ENCODE measurements at regions not wholly inside any gene's neighbourhood (a gene's known extent, or its start where the extent isn't known, plus 50 kb on each side); places are given as distances from the start of the nearest gene placed in this dataset.

DNA sequence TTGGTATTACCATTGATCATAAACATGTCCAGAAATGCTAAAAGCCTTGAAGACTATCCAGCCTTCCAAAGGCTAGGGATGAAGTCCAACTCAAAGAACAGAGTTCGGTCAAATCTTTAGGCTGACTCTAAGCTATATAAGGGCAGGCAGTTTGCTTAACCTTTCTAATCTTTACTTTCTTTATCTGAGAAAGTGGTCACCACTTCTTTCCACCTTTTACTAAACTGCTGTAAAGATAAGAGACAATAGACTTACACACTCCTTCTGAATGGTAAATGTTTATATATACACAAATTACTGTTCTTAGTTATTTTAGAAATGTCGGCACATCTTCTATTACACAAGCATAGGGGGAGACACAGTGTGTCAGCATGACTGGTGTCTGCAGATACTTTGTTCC lies 100.4 kb downstream of the NREP start:
- H4K91ac ChIP-seq (ENCODE audit: low read length), result no peak overlapping the region
- H3K27ac ChIP-seq (ENCODE audit: low read length, poor library complexity, severe bottlenecking), result no peak overlapping the region
- no peak overlapping the region for H3K18ac ChIP-seq (ENCODE audit: low read depth in 1 of 2, low read length in 2 of 2)
- no peak overlapping the region for H3K4me2 ChIP-seq (ENCODE audit: low read length, poor library complexity, severe bottlenecking)
- 91% methylated on average over 2 of the region's 2 CpGs for WGBS
- no peak overlapping the region for H2BK12ac ChIP-seq (ENCODE audit: low read length in 2 of 2)
- no peak overlapping the region for H3K23ac ChIP-seq (ENCODE audit: low read length in 2 of 2)
- no peak overlapping the region for H2BK120ac ChIP-seq (ENCODE audit: low read depth, low read length)
- H4K8ac ChIP-seq (ENCODE audit: low read length), result no peak overlapping the region
- H3K9me3 ChIP-seq (ENCODE audit: control insufficient read depth, low read length), result no peaks in the 10 kb centered on the region
- H3K14ac ChIP-seq (ENCODE audit: low read length in 2 of 2), result no peak overlapping the region
- no peaks in the 10 kb centered on the region for H3K27me3 ChIP-seq (ENCODE audit: control insufficient read depth in 1 of 2, insufficient read depth in 1 of 2, low read length in 2 of 2)
- H2BK5ac ChIP-seq (ENCODE audit: low read depth, low read length, poor library complexity, severe bottlenecking), result no peak overlapping the region
- no peaks in the 10 kb centered on the region for H3K79me1 ChIP-seq (replicated peaks; ENCODE audit: low read length, poor library complexity, severe bottlenecking)
- H3K4me1 ChIP-seq (ENCODE audit: control insufficient read depth, insufficient read depth, low read depth, low read length), result no peaks in the 10 kb centered on the region
- H3K36me3 ChIP-seq (ENCODE audit: control insufficient read depth in 1 of 2, insufficient read depth in 2 of 2, low read depth in 1 of 2, low read length in 2 of 2), result no peaks in the 10 kb centered on the region
- no peak overlapping the region for H3K9ac ChIP-seq (ENCODE audit: low read length)
- H2BK15ac ChIP-seq (ENCODE audit: low read depth, poor library complexity, severe bottlenecking), result no peak overlapping the region
- H3K4me3 ChIP-seq (ENCODE audit: insufficient read depth in 1 of 2, low read depth in 1 of 2, low read length in 2 of 2), result no peak overlapping the region
- no peak for DNase-seq
- no peak overlapping the region for H3K4ac ChIP-seq (ENCODE audit: low read depth in 1 of 2, low read length in 2 of 2)
- H2AFZ ChIP-seq (ENCODE audit: low read depth, low read length), result no peak overlapping the region
- H2AK5ac ChIP-seq (ENCODE audit: low read length, severe bottlenecking), result no peak overlapping the region

DNA sequence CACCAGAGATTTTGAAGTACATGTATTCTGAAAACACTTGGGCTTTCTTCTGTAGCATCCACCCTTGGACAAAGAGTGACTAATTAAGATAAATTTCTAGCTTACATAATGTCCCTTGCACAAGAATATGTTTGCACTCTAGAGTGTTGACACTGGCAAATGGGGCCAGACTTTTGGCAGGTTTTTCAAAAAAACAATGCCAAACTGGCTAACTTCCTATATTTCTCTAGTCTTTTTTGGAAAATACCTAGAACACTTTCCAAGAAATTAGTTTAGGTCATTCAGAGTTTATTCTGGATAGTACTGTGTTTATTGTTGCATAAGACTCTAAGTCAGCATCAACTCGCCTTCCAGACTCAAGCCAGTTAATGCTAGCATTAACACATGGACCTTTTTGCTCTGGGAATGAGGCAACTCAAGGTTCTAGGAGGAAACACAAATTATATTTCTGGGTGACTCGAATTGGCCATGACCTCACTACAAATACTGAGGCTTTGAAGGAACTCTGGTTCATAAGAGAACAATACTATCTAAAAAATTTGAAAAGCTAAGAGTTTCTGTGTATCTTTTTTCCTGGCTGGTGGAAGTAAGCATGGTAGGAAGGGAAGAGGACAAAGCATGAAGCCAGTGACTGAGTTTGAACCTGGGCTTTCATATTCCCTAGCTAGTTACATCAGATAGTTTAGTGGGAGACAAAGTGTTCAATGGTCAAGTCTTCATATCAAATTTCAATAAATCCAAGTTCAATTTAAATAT lies 101.6 kb downstream of the NREP start:
- Histone ChIP-seq H2BK5ac (ENCODE audit: low read depth, low read length, poor library complexity, severe bottlenecking) (no peak overlapping the region), H3K4me2 (ENCODE audit: low read length, poor library complexity, severe bottlenecking) (no peak overlapping the region), H2AFZ (ENCODE audit: low read depth, low read length) (no peak overlapping the region), H2BK15ac (ENCODE audit: low read depth, poor library complexity, severe bottlenecking) (no peak overlapping the region), H3K27me3 (ENCODE audit: control insufficient read depth in 1 of 2, insufficient read depth in 1 of 2, low read length in 2 of 2) (no peaks in the 10 kb centered on the region), H3K18ac (ENCODE audit: low read depth in 1 of 2, low read length in 2 of 2) (no peak overlapping the region), H3K4me1 (ENCODE audit: control insufficient read depth, insufficient read depth, low read depth, low read length) (no peaks in the 10 kb centered on the region), H2BK12ac (ENCODE audit: low read length in 2 of 2) (no peak overlapping the region), H3K14ac (ENCODE audit: low read length in 2 of 2) (no peak overlapping the region), H3K4me3 (ENCODE audit: insufficient read depth in 1 of 2, low read depth in 1 of 2, low read length in 2 of 2) (no peak overlapping the region), H2BK120ac (ENCODE audit: low read depth, low read length) (no peak overlapping the region), H2AK5ac (ENCODE audit: low read length, severe bottlenecking) (no peak overlapping the region), H4K8ac (ENCODE audit: low read length) (no peak overlapping the region), H3K9ac (ENCODE audit: low read length) (no peak overlapping the region), H3K36me3 (ENCODE audit: control insufficient read depth in 1 of 2, insufficient read depth in 2 of 2, low read depth in 1 of 2, low read length in 2 of 2) (no peaks in the 10 kb centered on the region), H3K4ac (ENCODE audit: low read depth in 1 of 2, low read length in 2 of 2) (no peak overlapping the region), H4K91ac (ENCODE audit: low read length) (no peak overlapping the region), H3K9me3 (ENCODE audit: control insufficient read depth, low read length) (no peaks in the 10 kb centered on the region), H3K27ac (ENCODE audit: low read length, poor library complexity, severe bottlenecking) (no peak overlapping the region), H3K23ac (ENCODE audit: low read length in 2 of 2) (no peak overlapping the region), H3K79me1 (replicated peaks; ENCODE audit: low read length, poor library complexity, severe bottlenecking) (no peaks in the 10 kb centered on the region)
- DNase-seq, result peak; percentile 70
- no CpG with 5 or more reads among the region's 2 CpGs for WGBS

DNA sequence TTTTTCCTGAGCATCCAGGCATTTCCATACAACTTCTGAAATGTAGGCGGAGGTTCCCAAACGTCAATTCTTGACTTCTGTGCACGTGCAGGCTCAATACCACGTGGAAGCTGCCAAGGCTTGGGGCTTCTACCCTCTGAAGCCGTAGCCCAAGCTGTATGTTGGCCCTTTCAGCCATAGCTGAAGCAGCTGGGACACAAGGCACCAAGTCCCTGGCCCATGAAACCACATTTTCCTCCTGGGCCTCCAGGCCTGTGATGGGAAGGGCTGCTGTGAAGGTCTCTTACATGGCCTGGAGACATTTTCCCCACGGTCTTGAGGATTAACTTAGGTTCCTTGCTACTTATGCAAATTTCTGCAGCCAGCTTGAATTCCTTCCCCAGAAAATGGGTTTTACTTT lies 103.6 kb downstream of the NREP start:
- no peaks in the 10 kb centered on the region for H3K9me3 ChIP-seq (ENCODE audit: control insufficient read depth, low read length)
- no peak overlapping the region for H3K23ac ChIP-seq (ENCODE audit: low read length in 2 of 2)
- no peak overlapping the region for H2BK12ac ChIP-seq (ENCODE audit: low read length in 2 of 2)
- 72% methylated on average over 6 of the region's 6 CpGs for WGBS
- H3K4me1 ChIP-seq (ENCODE audit: control insufficient read depth, insufficient read depth, low read depth, low read length), result no peaks in the 10 kb centered on the region
- no peak overlapping the region for H2BK5ac ChIP-seq (ENCODE audit: low read depth, low read length, poor library complexity, severe bottlenecking)
- H3K27me3 ChIP-seq (ENCODE audit: control insufficient read depth in 1 of 2, insufficient read depth in 1 of 2, low read length in 2 of 2), result no peaks in the 10 kb centered on the region
- no peak overlapping the region for H3K4ac ChIP-seq (ENCODE audit: low read depth in 1 of 2, low read length in 2 of 2)
- H2BK120ac ChIP-seq (ENCODE audit: low read depth, low read length), result no peak overlapping the region
- no peak overlapping the region for H2AK5ac ChIP-seq (ENCODE audit: low read length, severe bottlenecking)
- H3K4me2 ChIP-seq (ENCODE audit: low read length, poor library complexity, severe bottlenecking), result no peak overlapping the region
- no peak overlapping the region for H4K8ac ChIP-seq (ENCODE audit: low read length)
- no peak overlapping the region for H3K27ac ChIP-seq (ENCODE audit: low read length, poor library complexity, severe bottlenecking)
- H3K4me3 ChIP-seq (ENCODE audit: insufficient read depth in 1 of 2, low read depth in 1 of 2, low read length in 2 of 2), result no peak overlapping the region
- no peak for DNase-seq
- H3K14ac ChIP-seq (ENCODE audit: low read length in 2 of 2), result no peak overlapping the region
- H3K9ac ChIP-seq (ENCODE audit: low read length), result no peak overlapping the region
- H2BK15ac ChIP-seq (ENCODE audit: low read depth, poor library complexity, severe bottlenecking), result no peak overlapping the region
- H3K18ac ChIP-seq (ENCODE audit: low read depth in 1 of 2, low read length in 2 of 2), result peak overlapping the region in 1 of 2 experiments; percentile 7
- H3K79me1 ChIP-seq (replicated peaks; ENCODE audit: low read length, poor library complexity, severe bottlenecking), result no peaks in the 10 kb centered on the region
- no peak overlapping the region for H2AFZ ChIP-seq (ENCODE audit: low read depth, low read length)
- H3K36me3 ChIP-seq (ENCODE audit: control insufficient read depth in 1 of 2, insufficient read depth in 2 of 2, low read depth in 1 of 2, low read length in 2 of 2), result no peaks in the 10 kb centered on the region
- H4K91ac ChIP-seq (ENCODE audit: low read length), result no peak overlapping the region

DNA sequence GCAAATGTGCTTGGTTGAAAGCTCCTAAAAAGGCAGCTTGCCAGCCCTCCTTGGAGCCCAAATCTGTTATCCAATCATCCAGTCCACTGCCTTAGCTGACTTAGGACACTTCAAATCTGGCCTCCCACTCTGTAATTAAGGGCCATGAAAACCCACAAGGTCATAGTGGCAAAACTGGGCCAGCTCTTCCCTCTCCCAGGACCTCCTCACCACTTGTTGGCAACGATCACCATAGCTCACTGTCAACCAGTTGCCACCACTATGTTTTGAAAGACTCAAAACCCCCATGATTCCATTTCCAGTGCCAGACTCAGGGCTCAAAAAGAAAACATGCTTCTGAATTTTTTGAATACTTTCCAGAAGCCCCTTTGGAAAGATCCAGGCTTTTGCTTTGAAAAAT lies 107.5 kb downstream of the NREP start:
- H4K91ac ChIP-seq (ENCODE audit: low read length), result no peak overlapping the region
- H3K14ac ChIP-seq (ENCODE audit: low read length in 2 of 2), result no peak overlapping the region
- H3K4me1 ChIP-seq (ENCODE audit: control insufficient read depth, insufficient read depth, low read depth, low read length), result no peaks in the 10 kb centered on the region
- no peak for DNase-seq
- H2BK5ac ChIP-seq (ENCODE audit: low read depth, low read length, poor library complexity, severe bottlenecking), result no peak overlapping the region
- H3K18ac ChIP-seq (ENCODE audit: low read depth in 1 of 2, low read length in 2 of 2), result no peak overlapping the region
- no peak overlapping the region for H3K4me3 ChIP-seq (ENCODE audit: insufficient read depth in 1 of 2, low read depth in 1 of 2, low read length in 2 of 2)
- H3K4ac ChIP-seq (ENCODE audit: low read depth in 1 of 2, low read length in 2 of 2), result no peak overlapping the region
- H2BK12ac ChIP-seq (ENCODE audit: low read length in 2 of 2), result peak overlapping the region in 1 of 2 experiments; percentile 25
- H3K36me3 ChIP-seq (ENCODE audit: control insufficient read depth in 1 of 2, insufficient read depth in 2 of 2, low read depth in 1 of 2, low read length in 2 of 2), result no peaks in the 10 kb centered on the region
- no peak overlapping the region for H3K23ac ChIP-seq (ENCODE audit: low read length in 2 of 2)
- H3K79me1 ChIP-seq (replicated peaks; ENCODE audit: low read length, poor library complexity, severe bottlenecking), result no peaks in the 10 kb centered on the region
- H3K9ac ChIP-seq (ENCODE audit: low read length), result no peak overlapping the region
- WGBS, result 79% methylated on average over 1 of the region's 1 CpG
- H2AFZ ChIP-seq (ENCODE audit: low read depth, low read length), result peak overlapping the region; percentile 27
- no peaks in the 10 kb centered on the region for H3K27me3 ChIP-seq (ENCODE audit: control insufficient read depth in 1 of 2, insufficient read depth in 1 of 2, low read length in 2 of 2)
- H3K27ac ChIP-seq (ENCODE audit: low read length, poor library complexity, severe bottlenecking), result no peak overlapping the region
- no peak overlapping the region for H3K4me2 ChIP-seq (ENCODE audit: low read length, poor library complexity, severe bottlenecking)
- H2AK5ac ChIP-seq (ENCODE audit: low read length, severe bottlenecking), result no peak overlapping the region
- H4K8ac ChIP-seq (ENCODE audit: low read length), result no peak overlapping the region
- no peaks in the 10 kb centered on the region for H3K9me3 ChIP-seq (ENCODE audit: control insufficient read depth, low read length)
- H2BK15ac ChIP-seq (ENCODE audit: low read depth, poor library complexity, severe bottlenecking), result no peak overlapping the region
- H2BK120ac ChIP-seq (ENCODE audit: low read depth, low read length), result no peak overlapping the region

Measured in mesenchymal stem cell (in vitro differentiated cells and primary cell).